GM12873 (cell line): ENCODE measurements at regions not wholly inside any gene's neighbourhood (a gene's known extent, or its start where the extent isn't known, plus 50 kb on each side); places are given as distances from the start of the nearest gene placed in this dataset.

Source experiments
- TF ChIP-seq, protein P1 (sequence below): IDR thresholded peaks from 2 replicates; pipeline ENCODE4 v1.5.1; 2012; ENCODE audit warnings: low read depth, mild to moderate bottlenecking, moderate library complexity, low read length, control low read depth; ENCODE audit not compliant: insufficient read depth; ENCODE audit errors: missing control alignments

DNA sequence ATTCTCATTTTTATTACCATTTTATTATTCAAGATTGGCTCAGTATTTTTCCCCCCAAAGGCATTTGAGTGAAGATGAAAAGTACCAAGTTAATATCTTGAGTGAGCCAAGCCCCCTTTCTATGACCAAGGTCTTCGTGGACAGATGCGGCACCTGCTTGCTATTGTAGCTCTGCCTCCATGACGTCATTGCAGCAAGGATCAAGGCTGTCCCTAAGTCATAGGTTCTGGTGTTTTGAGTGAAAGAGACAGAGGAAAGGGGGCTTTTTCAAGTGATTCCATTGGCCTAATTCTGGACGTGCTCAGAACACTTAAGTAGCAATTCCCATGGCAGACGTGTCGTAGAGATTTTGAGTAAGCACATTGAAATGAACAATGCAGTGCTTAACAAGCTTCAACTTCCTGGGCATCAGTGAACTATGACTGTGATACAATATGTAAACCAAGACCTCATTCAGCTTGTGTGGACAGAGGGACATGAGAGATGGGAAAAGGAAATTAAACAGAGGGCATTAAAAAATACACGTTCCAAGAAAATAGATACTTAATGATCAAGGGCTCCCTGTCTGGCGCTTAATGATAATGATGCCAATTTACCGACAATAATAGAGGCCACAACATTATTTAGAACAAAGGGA is 248.7 kb upstream of the NPVF start:
- TF ChIP-seq, protein P1, sequence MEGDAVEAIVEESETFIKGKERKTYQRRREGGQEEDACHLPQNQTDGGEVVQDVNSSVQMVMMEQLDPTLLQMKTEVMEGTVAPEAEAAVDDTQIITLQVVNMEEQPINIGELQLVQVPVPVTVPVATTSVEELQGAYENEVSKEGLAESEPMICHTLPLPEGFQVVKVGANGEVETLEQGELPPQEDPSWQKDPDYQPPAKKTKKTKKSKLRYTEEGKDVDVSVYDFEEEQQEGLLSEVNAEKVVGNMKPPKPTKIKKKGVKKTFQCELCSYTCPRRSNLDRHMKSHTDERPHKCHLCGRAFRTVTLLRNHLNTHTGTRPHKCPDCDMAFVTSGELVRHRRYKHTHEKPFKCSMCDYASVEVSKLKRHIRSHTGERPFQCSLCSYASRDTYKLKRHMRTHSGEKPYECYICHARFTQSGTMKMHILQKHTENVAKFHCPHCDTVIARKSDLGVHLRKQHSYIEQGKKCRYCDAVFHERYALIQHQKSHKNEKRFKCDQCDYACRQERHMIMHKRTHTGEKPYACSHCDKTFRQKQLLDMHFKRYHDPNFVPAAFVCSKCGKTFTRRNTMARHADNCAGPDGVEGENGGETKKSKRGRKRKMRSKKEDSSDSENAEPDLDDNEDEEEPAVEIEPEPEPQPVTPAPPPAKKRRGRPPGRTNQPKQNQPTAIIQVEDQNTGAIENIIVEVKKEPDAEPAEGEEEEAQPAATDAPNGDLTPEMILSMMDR: no peak

DNA sequence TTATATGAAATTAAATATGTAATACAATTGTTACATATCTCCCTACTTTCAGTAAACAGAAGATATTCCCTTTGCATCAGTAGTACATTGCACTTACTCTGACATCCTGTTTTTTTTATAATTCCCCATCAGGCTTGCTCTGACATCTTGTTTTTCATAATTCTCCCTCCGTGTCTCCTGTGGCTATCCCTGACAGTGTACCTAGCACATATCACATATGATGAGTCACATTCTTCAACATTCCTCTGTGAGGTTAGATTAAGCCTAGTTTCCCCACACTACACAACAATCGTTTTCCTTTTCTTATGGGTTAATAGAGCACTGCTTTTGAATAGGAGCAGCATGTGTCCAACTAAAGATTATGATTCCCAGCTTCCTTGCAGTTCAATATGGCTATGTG is 250.6 kb upstream of the NPVF start:
- TF ChIP-seq, protein P1: no peak

- TF ChIP-seq, protein P1: no peak
These were observed 253.6 kb upstream of the NPVF start for GRCh38 chr7:25481891-25482290.

- TF ChIP-seq, protein P1: no peak
These were observed 254.3 kb upstream of the NPVF start for GRCh38 chr7:25482631-25483030.

DNA sequence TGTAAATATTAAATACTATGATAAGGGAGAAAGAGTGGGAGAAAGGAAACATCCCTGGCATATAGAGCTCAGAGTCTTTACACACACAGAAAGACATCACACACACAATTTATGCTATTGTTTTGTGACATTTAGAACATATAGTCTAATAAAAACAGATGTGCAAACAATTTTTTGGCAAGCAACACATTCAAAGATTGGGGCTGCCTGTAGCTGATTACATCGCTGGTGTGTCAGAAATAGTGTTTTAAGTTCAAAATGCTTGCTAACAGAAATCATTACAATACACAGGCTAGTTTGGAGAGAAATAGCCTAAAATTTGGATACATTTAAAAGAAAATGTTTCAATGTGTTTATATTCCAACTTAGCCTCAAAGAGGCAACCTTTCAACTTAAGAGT is 256.7 kb upstream of the NPVF start:
- TF ChIP-seq, protein P1: no peak

DNA sequence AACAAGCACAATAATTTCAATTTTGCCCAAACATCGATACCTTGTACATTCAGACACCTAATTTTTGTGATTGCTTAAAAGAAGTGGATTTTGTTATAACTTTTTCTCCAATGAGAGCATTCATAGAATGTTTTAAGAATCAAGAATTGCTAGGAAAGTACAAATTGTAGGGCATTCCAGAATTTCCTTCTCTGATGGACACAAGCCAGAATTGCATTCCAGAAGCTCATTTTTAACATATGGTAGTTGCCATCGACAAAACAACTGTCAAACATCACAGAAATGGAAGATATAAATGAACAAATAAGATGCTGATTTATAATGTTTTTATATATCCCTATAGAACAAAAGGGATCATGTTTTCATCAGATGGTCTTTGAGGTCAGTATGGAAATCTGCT is 258.4 kb upstream of the NPVF start:
- TF ChIP-seq, protein P1: no peak

DNA sequence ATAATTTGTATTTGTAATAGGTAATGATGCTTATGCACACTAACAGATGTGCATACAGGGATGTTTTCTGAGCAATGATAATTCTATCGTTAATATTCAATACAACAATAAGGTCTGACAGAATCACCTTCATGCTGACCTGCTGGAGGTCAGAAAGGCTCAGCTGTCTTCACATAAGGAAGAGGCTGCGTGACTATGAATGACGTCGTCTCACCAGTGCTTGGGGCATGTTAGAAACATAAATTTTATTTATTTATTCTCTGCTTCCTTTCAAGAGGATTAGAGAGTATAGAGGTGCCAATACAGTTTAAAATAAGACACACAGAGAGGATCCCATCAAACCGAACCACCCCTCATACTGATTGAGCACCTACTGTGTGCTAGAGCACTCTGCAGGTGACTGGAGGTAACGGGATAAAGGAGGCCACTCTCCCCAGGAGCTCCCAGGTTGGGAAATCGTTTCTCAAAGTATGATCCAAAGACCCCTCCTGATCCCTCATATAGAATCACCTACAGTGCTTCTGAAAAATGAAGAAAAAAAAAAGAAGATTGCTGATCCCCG is 265.6 kb upstream of the NPVF start:
- TF ChIP-seq, protein P1: no peak
